HG03095 (cell line): ENCODE measurements at regions not wholly inside any gene's neighbourhood (a gene's known extent, or its start where the extent isn't known, plus 50 kb on each side); places are given as distances from the start of the nearest gene placed in this dataset.

Experiments used
- ATAC-seq: cut with Tn5 transposase; IDR thresholded peaks from one replicate; pipeline ENCODE4 v1.9.1; 2021; ENCODE audit warnings: moderate library complexity; ENCODE audit not compliant: unreplicated experiment

- no peak for ATAC-seq
Measured at GRCh38 chr3:72470904-72471417, 377.3 kb downstream of the SHQ1 start.

DNA sequence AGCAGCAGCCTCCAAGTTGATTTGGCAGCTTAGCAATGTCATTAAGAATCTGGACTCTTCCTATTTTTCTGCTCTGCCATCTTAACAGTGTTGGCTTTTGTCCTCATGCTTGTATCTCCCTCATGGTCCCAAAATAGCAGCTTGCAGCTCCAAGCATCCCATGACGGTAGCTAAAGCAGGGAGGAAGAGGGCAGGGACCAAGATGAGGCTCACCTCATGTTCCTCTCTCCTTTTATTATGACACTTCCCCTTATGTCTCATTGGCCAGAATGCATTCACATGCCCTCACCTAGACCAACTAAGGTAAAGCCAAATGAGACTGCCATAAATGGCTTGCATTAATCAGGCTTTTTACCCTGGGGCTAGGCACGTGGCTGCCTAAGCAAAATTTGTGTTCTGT is 382.4 kb downstream of the SHQ1 start:
- ATAC-seq, result no peak

DNA sequence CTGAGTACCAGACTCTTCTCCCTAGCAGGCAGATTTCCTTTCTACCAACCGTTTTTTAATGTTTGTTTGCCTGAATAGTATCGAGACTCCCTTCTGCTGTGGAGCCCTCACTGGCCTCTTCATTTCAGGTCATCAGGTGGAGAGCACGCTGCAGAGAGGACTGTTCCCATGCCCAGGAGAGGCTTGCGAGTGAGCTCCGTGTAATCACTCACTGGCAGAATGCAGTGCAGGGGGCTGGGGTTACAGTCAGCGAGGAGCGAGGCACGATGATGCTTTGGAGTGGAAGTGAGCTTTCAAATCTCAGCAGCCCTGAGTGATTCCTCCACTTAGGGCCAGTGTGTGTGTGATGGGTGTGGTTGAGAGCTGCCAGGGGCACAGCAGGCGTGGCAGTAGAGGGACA is 385.2 kb downstream of the SHQ1 start:
- ATAC-seq, result no peak

DNA sequence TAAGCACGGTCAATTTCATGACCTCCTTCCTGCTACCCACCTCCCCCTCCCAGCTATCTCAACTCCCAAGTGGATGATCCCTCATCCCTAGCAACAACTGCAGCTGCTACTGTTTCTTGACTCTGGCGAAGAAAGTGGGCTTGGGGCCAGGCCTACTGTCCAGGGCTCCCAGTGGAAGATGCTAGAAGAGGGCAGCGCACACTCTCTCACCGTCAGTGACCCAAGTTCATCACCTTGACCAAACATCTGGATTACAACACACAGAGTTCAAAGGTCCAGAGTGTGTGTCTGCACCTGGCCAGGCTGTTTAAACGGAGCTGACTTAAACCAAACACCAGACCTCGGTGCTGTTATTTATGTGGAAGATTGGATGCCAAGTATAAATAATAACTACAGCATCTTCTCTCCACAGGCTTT is 385.6 kb downstream of the SHQ1 start:
- no peak for ATAC-seq

- ATAC-seq, result no peak
Measured at GRCh38 chr3:72461787-72462186, 386.5 kb downstream of the SHQ1 start.

GRCh38 chr3:72460205-72461174 is 387.8 kb downstream of the SHQ1 start:
- ATAC-seq, result no peak

GRCh38 chr3:72459588-72459987 is 388.7 kb downstream of the SHQ1 start:
- no peak for ATAC-seq

GRCh38 chr3:72458375-72458774 is 389.9 kb downstream of the SHQ1 start:
- ATAC-seq, result no peak

GRCh38 chr3:72454441-72454840 is 393.8 kb downstream of the SHQ1 start:
- no peak for ATAC-seq

DNA sequence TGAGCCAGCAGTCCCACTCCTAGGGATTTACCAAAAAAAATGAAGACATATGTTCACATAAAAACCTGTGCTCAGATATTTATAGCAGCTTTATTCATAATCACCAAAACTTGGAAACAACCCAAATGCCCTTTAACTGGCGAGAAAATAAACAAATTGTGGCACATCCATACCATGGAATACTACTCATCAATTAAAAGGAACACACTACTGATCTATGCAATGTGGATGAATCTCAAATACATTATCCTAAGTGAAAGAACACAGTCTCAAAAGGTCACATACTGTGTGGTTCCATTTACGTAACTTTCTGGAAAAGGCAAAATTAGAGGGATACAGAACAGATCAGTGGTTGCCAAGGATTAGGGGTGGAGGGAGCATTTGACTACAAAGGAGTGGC is 394.5 kb downstream of the SHQ1 start:
- ATAC-seq, result no peak

DNA sequence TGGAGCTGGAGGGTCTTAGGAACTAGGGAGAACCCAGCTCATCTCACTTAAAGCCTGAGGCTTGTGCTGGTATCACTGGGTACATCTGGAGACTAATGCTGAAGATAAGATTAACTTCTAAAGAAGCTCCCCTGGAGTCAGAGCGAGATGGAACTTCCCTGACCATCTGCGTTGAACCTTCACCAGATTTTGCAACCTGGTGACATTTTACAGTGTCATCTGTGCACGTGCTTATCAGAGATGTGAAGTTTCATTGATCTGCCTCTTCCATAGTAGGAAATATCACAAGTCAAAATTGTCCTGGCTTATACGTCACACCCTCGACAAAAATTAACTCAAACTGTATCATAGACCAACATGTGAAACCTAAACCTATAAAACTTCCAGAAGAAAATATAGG is 395.5 kb downstream of the SHQ1 start:
- ATAC-seq, result no peak

DNA sequence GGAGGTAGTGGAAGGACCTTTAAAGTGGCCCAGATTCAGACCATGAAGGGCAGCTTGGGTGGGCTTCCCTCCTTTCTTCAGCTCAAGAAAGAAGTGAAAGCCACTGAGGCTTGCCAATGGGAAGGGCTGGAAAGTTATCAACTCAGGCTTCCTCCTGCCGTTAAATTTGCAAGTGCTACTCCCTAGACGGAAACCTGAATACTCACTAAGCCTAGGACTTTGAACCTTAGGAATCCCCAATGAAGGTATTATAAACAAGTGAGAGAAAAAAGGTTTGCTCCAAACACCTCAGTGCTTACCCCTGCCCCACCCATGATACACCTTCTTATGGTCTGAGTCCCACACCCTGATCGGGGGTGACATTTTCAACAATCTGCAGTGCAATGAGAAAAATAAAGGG is 396.4 kb downstream of the SHQ1 start:
- no peak for ATAC-seq

- no peak for ATAC-seq
Measured at GRCh38 chr3:72449551-72449950, 398.7 kb downstream of the SHQ1 start.

DNA sequence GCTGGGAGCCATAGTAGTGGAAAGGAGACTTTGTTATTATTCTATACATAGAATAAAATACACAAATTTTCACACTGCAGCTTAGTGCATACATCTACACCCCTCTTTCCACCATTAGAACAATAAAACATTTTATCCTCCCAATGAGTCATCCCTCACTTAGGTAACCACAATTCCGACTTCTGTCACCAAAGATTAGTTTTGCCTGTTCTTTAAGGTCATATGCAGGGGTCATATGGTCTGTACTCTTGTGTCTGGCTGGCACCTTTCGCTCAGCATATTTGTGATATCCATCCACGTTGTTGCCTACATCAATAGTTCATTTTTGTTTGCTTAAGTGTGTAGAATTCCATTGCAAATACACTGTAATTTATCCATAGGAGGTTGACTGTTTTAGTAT is 399.4 kb downstream of the SHQ1 start:
- no peak for ATAC-seq

- ATAC-seq, result no peak
Measured at GRCh38 chr3:72448375-72448823, 399.8 kb downstream of the SHQ1 start.

DNA sequence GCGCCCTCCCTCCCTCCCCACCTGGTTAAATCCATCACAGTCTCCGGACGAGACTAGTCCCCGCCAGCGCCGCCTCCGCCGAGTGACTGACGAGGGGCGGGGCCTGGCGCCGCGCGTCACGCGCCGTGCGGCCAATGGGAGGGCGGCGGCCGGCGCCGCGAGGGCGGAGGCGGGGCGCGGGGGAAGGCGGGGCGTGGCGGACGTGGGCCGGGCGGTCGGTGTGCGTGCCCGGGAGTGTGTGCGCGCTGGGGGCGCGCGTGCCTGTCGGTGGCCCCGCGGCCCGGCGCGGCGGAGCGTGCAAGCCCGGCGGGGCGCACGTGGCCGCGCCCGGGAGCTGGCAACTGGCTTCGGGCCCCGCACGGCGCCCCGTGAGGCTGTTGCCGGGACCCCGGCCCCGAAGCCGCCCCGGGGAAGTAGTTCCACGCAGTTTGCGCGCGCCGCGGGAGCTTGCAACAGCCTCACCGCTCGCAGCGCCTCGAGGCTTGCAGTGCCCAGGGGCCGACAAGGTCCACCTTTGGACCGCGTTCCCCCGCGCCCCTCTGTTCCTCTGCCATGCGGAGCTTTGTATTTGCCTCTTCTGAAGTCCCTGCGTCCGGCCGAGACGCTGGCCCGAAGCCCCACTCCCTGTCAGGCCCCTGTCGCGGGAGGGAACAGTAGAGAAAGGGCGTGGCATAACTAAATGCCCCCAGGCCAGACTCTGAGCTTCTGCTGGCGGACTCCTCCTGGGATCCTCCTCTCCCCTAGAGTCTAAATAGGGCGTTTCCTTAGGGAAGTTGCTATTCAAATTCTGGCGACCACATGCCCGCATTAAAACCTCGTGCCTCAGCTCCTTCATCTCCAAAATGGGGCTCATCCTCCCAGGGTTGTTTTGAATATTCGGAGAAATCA is 400.9 kb downstream of the SHQ1 start:
- peak; percentile 86 for ATAC-seq

DNA sequence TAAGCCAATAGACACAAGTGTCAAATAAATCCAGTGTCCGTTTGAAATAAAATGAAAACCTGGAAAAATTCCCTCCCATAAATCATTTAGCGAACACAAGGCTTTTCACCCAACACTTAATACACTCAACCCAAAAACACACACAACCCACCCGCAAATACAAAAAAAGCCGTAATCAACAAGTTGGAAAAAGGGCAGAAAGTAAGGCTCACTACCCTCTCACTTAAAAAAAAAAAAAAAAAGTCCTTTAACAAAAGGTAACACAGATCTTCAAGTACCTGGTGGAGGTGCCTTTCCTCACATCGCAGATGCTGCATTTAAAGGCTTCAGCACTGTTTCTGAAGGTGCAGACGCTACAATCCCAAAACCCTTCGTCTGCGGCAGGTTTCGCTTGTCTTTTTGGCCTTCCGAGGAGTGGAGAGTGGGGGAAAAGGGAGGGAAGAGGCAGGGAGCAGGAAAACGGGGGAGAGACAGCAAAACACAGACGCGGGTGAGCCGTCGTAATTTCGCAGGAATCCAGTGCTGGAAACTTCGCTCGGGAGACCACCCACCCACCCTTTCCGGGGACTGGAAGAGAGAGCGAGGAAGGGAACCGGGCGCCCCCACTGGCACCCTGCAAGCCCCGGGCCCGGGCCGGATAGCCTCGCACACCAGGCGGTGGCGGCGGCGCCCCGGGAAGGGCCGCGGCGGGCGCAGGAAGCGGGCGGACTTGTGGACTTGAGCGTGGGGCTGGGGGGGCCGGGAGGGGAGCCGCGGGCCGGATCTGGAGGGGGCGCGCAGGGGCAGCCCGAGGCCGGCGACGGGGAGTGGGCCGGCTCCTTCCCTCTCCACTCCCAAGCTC is 401.8 kb downstream of the SHQ1 start, which contains the start of gene RYBP:
Gene RYBP (minus strand): TSS at position 404 of the 841 bp plus-strand sequence.
- peak; percentile 33 for ATAC-seq

DNA sequence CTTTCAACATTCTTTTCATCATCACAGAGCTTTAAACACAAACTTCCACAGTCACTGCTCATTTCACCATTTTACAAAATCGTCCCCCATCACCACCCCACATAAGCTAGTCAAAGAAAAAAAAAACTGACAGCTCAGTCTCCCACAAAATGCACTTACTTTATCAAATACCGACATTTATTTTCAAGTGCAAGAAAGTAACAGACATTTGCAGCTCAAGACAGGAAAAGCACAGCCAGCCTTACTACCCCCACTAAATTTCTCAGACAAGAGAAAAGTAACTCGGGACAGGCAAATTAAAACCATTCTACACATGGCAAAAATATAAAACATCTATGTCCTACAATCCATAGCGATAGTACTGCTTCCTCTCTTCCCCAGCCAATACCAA is 402.4 kb downstream of the SHQ1 start:
- no peak for ATAC-seq

DNA sequence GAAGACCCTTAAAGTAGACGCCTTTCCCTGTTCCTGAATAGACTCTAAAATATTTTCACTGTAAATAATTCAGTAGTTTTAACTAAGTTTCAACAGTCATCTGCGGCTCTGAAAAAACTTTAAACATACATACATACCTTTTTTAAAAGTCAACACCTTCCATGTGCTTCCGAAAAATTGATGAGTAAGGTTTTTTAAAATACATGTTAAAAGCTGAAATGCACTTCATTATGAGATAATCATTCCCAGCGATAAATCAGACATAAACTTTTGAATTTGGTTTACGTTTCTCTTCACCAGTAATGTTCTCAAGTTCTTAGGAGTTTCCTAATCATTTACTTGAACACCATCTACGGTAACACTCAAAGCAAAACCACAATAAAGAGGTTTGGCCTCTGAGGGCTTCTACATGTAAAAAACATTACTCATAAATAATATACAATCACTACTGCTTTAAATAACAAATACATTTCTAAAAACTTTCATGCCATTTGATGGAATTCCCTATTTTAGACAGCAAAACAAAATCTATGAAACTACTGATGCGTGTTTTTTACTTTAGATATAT is 403.5 kb downstream of the SHQ1 start:
- no peak for ATAC-seq

- ATAC-seq, result no peak
Measured at GRCh38 chr3:72442759-72443158, 405.5 kb downstream of the SHQ1 start.
